ENCODE measurements at regions not wholly inside any gene's neighbourhood (a gene's known extent, or its start where the extent isn't known, plus 50 kb on each side); places are given as distances from the start of the nearest gene placed in this dataset.

DNA sequence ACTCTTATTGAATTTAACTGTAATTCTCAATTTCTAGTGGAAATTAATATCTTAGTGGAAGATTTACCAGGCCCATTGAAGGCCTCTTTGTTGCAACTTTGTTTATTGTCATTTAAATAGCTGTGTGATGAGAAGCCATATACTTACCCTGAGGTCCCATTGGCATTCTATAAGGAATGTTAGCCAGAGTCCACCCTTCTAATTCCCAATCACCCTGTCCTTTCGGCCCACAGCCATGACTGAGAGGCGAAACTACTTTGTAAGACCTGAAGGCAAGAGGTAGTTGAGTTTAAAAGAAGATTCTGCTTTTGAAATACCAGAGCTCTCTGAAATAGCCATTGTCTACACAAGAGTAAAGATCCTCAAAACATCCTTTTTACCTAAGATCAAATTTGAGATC lies 290.5 kb upstream of the RARB start:
- H3K27me3 Mint-ChIP-seq, result no peaks in the 10 kb centered on the region
- intact Hi-C loops (cut with micrococcal nuclease), result no loop called here
- TF ChIP-seq, protein P1, sequence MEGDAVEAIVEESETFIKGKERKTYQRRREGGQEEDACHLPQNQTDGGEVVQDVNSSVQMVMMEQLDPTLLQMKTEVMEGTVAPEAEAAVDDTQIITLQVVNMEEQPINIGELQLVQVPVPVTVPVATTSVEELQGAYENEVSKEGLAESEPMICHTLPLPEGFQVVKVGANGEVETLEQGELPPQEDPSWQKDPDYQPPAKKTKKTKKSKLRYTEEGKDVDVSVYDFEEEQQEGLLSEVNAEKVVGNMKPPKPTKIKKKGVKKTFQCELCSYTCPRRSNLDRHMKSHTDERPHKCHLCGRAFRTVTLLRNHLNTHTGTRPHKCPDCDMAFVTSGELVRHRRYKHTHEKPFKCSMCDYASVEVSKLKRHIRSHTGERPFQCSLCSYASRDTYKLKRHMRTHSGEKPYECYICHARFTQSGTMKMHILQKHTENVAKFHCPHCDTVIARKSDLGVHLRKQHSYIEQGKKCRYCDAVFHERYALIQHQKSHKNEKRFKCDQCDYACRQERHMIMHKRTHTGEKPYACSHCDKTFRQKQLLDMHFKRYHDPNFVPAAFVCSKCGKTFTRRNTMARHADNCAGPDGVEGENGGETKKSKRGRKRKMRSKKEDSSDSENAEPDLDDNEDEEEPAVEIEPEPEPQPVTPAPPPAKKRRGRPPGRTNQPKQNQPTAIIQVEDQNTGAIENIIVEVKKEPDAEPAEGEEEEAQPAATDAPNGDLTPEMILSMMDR (IDR thresholded peaks at IDR 0.05), result no peak
- H3K36me3 Mint-ChIP-seq (ENCODE audit: low read depth), result no peaks in the 10 kb centered on the region
- no peaks in the 10 kb centered on the region for H3K4me1 Mint-ChIP-seq (ENCODE audit: low read depth)
- no peak overlapping the region for H3K4me3 Mint-ChIP-seq
- peaks cover 2% of the 10 kb centered on the region for H3K9me3 Mint-ChIP-seq
- DNase-seq, result no peak
- no peak for ATAC-seq
- CTCF ChIA-PET, result no interaction called here
- POLR2A ChIA-PET, result no interaction called here
- no peak overlapping the region for H3K27ac Mint-ChIP-seq

DNA sequence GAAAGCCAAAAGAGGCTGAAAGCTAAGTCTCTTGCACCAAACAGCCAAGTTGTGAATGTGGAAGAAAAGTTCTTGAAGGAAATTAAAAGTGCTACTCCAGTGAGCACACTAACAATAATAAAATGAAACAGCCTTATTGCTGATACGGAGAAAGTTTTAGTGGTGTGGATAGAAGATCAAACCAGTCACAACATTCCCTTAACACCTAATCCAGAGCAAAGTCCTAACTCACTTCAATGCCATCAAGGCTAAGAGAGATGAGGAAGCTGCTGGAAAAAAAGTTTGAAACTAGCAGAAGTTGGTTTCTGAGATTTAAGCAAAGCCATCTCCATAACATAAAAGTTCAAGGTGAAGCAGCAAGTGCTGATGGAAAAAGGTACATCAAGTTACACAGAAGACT lies 288.8 kb upstream of the RARB start:
- ATAC-seq (no peak), DNase-seq (no peak)
- Mint-ChIP-seq H3K4me1 (ENCODE audit: low read depth) (no peaks in the 10 kb centered on the region), H3K4me3 (no peak overlapping the region), H3K27ac (no peak overlapping the region), H3K27me3 (no peaks in the 10 kb centered on the region), H3K36me3 (ENCODE audit: low read depth) (no peaks in the 10 kb centered on the region), H3K9me3 (peaks cover 2% of the 10 kb centered on the region)
- CTCF ChIA-PET, result no interaction called here
- intact Hi-C loops (cut with micrococcal nuclease), result no loop called here
- POLR2A ChIA-PET, result no interaction called here
- TF ChIP-seq, protein P1 (IDR thresholded peaks at IDR 0.05), result no peak

DNA sequence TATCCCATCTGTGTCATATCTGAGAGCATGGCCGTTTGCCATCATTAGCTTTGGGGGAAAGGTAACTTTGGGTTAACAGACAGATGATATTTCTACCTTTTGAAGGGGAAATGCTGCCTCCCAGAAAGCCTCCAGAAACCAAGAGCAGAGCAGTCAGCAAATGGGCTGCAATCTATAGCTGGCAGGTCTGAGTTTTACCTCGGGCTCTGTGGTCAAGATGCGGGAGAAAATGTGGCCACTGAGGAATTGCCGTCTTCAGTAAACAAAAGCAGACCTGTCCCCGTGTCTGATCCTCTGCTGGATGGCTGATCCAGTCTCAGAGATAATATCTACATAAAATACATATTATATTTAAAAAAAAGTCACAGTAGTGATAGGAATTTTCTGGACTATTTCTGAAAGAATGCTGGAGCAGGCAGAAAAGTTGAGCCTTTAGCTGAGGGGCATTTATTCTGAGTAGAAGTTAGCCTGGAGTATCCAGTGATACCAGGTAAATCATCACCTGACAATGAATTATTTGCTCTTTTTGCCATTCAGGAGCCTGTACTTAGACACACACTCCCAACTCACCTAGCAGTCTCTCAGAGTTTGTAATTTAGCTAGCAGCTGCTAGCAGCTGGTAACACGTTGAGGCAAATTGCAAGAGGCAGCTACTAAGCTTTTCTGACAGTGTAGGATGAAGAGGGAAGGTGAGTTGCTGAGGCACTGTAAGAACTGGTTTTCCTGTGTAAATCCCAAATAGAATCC lies 285.3 kb upstream of the RARB start:
- H3K4me1 Mint-ChIP-seq (ENCODE audit: low read depth), result no peaks in the 10 kb centered on the region
- CTCF ChIA-PET, result no interaction called here

DNA sequence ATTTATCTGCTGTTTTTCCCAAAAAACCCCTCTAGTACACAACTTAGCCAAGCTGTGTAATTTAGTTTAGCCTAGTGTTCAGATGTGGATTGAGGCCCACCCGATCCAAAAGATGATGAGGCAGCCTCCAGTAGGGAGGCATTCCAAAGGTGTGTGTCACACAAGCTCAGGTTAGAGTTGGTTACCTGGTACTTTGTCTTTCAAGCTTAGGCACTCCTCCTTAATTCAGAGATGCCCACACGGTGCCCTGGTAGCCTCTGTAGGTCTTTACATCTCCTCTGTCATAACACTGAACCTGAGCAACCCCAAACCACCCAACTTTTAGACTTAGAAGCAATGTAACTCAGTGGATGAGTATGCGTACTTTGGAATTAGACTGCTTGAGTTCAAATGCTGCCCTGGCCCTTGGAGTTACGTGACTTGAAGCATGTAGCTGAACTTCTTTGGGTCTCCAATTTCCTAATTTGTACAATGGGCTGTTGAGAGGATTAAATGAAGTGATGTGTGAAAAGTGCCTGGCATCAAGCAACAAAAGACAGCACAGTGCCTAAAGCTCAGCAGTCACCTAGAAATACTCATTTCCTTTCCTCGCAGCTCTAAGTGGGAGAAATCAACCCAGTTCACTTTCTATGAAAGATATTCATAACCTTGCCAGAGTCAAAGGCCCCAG lies 284.6 kb upstream of the RARB start:
- TF ChIP-seq, protein P1 (IDR thresholded peaks at IDR 0.05), result no peak
- ChIA-PET POLR2A (interaction anchor here (0.5 kb wide), 1 partner anchor 1944 kb away, joined by 3 read pairs; no protein-coding TSS in a partner anchor), CTCF (no interaction called here)
- Mint-ChIP-seq H3K4me1 (ENCODE audit: low read depth) (no peaks in the 10 kb centered on the region), H3K9me3 (peaks cover 3% of the 10 kb centered on the region), H3K27me3 (no peaks in the 10 kb centered on the region), H3K27ac (no peak overlapping the region), H3K36me3 (ENCODE audit: low read depth) (no peaks in the 10 kb centered on the region), H3K4me3 (no peak overlapping the region)
- intact Hi-C loops (cut with micrococcal nuclease), result no loop called here
- ATAC-seq (no peak), DNase-seq (no peak)

More for the DNA sequence above, 285.3 kb upstream of the RARB start:
- H3K36me3 Mint-ChIP-seq (ENCODE audit: low read depth), result no peaks in the 10 kb centered on the region
- TF ChIP-seq, protein P1 (IDR thresholded peaks at IDR 0.05), result no peak
- H3K27ac Mint-ChIP-seq, result no peak overlapping the region
- H3K27me3 Mint-ChIP-seq, result no peaks in the 10 kb centered on the region
- peaks cover 3% of the 10 kb centered on the region for H3K9me3 Mint-ChIP-seq
- intact Hi-C loops (cut with micrococcal nuclease), result no loop called here
- no peak for DNase-seq
- ATAC-seq, result no peak
- H3K4me3 Mint-ChIP-seq, result no peak overlapping the region
- POLR2A ChIA-PET, result interaction anchor here (0.5 kb wide), 1 partner anchor 1945 kb away, joined by 3 read pairs; no protein-coding TSS in a partner anchor

DNA sequence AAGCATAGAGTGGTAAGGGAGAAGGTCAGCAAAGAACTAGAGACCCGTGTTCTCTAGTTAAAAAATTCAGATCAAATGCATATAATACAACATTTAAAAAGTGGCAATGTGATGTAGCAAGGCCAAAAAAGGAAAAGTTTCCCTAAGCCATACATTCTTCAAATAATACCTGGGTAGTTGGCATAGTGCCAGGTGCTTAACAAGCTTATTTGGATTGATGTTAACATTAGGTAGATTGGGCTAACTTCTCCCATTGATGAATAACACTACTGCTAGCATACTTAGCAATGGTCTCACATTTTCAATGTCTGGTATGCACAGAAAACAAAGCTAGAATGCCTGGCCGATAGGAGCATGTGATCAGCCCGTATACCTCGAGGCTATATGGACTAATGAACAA lies 283.6 kb upstream of the RARB start:
- intact Hi-C loops (cut with micrococcal nuclease), result no loop called here
- H3K4me1 Mint-ChIP-seq (ENCODE audit: low read depth), result no peaks in the 10 kb centered on the region
- DNase-seq (no peak), ATAC-seq (no peak)
- ChIA-PET POLR2A (no interaction called here), CTCF (no interaction called here)
- TF ChIP-seq, protein P1 (IDR thresholded peaks at IDR 0.05), result no peak
- no peak overlapping the region for H3K27ac Mint-ChIP-seq
- H3K4me3 Mint-ChIP-seq, result no peak overlapping the region
- H3K9me3 Mint-ChIP-seq, result peaks cover 3% of the 10 kb centered on the region
- H3K36me3 Mint-ChIP-seq (ENCODE audit: low read depth), result no peaks in the 10 kb centered on the region
- no peaks in the 10 kb centered on the region for H3K27me3 Mint-ChIP-seq

Measured in activated CD8-positive, alpha-beta T cell treated with anti-CD3 and anti-CD28 coated beads for 36 hours (primary cell).